Adipocyte (in vitro differentiated cells): ENCODE measurements at regions not wholly inside any gene's neighbourhood (a gene's known extent, or its start where the extent isn't known, plus 50 kb on each side); places are given as distances from the start of the nearest gene placed in this dataset.
A peak's percentile ranks its signal among the peaks of the same experiment; 100 is the strongest.
"Not testable (repeated sequence)": the region's sequence is repeated elsewhere in the genome, so short reads cannot be mapped to it uniquely, and the experiment has no call there.

Experiments
- DNase-seq: peaks from one replicate; pipeline ENCODE4 v3.0.0-alpha.2; 2015; ENCODE audit warnings: low read depth
- H3K27me3 ChIP-seq: replicated peaks from 2 replicates; pipeline ENCODE4 v1.7.0; 2013; ENCODE audit warnings: mild to moderate bottlenecking, low read length, moderate library complexity; ENCODE audit not compliant: control insufficient read depth, insufficient read depth
- H3K36me3 ChIP-seq: 2 replicates; pipeline ENCODE4 v1.7.0; 2013; ENCODE audit warnings: low read length, mild to moderate bottlenecking, moderate library complexity; ENCODE audit not compliant: control insufficient read depth, insufficient read depth, severe bottlenecking
- H3K4me1 ChIP-seq: 2 replicates; pipeline ENCODE4 v1.7.0; 2013; ENCODE audit warnings: mild to moderate bottlenecking, low read length, moderate library complexity; ENCODE audit not compliant: control insufficient read depth, insufficient read depth
- H3K4me3 ChIP-seq: 2 replicates; pipeline ENCODE4 v1.7.0; 2013; ENCODE audit warnings: mild to moderate bottlenecking, low read length, moderate library complexity
- H3K9ac ChIP-seq: 2 replicates; pipeline ENCODE4 v1.7.0; 2013; ENCODE audit warnings: mild to moderate bottlenecking, low read length, moderate library complexity
- H3K9me3 ChIP-seq: 2 replicates; pipeline ENCODE4 v1.7.0; 2013; ENCODE audit warnings: mild to moderate bottlenecking, low read length, moderate library complexity; ENCODE audit not compliant: control insufficient read depth

DNA sequence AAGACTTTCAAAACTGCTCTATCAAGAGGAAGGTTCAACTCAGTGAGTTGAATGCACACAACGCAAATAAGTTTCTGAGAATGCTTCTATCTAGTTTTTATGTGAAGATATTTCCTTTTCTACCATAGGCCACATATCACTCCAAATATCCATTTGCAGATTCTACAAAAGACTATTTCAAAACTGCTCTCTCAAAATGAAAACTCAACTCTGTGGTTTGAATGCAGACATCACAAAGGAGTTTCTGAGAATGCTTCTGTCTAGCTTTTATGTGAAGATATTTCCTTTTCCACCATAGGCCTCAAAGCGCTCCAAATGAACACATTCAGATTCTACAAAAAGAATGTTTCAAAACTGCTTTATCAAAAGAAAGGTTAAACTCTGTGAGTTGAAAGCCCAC is 1093.1 kb upstream of the DEFB115 start:
- H3K4me1 ChIP-seq, H3K36me3 ChIP-seq, H3K4me3 ChIP-seq, DNase-seq, H3K9me3 ChIP-seq, H3K9ac ChIP-seq, H3K27me3 ChIP-seq: not testable (repeated sequence)

DNA sequence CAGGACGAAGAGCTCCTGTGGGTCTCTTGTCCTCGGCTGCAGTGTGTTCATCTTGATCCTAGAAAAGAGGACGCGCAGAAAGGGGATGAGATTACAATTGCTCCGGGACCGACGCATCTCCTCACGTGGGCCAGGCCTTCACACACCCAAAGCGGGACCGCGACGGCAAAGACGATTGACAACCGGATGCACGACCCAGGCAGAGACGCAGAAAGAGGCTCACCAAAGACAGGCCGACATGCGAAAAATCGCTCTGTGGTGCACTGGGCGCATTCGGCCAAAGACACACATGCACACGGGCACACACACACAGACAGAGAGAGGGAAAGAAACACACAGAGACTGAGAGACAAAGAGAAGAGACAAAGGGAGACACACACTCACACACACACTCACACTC is 1089.9 kb upstream of the DEFB115 start:
- H3K9me3 ChIP-seq = no peaks in the 10 kb centered on the region
- H3K9ac ChIP-seq = no peak overlapping the region
- no peaks in the 10 kb centered on the region for H3K4me1 ChIP-seq
- no peaks in the 10 kb centered on the region for H3K27me3 ChIP-seq
- H3K36me3 ChIP-seq = no peaks in the 10 kb centered on the region
- no peak for DNase-seq
- H3K4me3 ChIP-seq = no peak overlapping the region

DNA sequence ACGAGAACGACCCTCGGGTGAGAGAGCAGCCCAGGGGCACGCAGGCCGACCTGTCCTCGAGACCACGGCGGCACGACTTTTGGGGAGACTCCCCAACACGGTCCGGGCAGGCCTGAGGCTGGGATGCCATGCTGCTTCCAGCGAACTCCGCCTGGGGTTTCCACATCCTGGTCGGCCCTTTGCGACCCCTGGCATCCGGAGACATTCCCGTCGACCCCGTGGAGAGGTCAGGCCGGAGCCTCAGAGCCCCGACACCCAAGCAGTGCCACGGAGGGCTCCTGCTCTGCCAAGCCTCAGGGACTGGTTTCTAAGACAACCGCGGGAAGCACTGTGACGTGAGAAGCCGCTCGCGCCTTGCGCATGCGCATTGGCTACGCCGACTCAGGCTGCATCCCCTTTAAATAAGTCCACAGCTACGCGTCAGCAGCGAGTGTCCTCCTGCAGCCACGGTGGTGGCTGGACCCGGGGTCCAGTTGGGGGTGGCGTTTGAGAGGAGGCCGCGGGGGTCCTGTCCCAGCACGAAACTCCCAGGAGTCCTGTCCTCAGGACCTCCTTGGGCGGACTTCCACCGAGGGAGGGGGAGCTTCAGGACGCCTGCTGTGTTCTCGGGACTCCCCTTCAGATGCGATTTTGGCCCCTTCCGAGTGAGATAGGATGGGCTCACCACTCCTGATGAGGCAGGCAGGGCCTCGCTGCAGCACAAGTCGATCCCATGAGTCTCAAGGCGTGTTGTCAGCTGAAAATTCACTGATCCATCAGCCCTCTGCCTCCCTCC is 1089.3 kb upstream of the DEFB115 start:
- no peaks in the 10 kb centered on the region for H3K36me3 ChIP-seq
- no peak for DNase-seq

DNA sequence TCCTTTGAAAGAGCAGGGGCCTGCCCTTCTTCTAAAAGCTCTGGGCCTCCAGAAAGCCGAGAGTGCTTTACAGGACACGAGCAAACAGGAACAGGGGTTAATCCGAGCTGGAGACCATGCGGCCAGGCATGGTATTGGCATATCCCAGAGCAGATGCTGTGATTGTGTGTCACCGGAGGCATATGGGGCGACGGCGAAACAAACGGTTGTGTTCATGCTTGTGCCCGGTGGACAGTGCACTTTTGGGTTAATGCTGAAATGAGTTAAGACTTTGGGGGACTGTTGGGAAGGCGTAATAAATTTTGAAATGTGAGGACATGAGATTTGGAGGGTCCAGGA is 1088.7 kb upstream of the DEFB115 start:
- Histone ChIP-seq H3K9ac (no peak overlapping the region), H3K27me3 (no peaks in the 10 kb centered on the region), H3K9me3 (no peaks in the 10 kb centered on the region), H3K36me3 (no peaks in the 10 kb centered on the region), H3K4me3 (no peak overlapping the region), H3K4me1 (no peaks in the 10 kb centered on the region)
- DNase-seq = no peak

More for the DNA sequence above, 1089.3 kb upstream of the DEFB115 start:
- Histone ChIP-seq H3K4me3 (no peak overlapping the region), H3K9me3 (no peaks in the 10 kb centered on the region), H3K9ac (no peak overlapping the region), H3K27me3 (no peaks in the 10 kb centered on the region), H3K4me1 (no peaks in the 10 kb centered on the region)

DNA sequence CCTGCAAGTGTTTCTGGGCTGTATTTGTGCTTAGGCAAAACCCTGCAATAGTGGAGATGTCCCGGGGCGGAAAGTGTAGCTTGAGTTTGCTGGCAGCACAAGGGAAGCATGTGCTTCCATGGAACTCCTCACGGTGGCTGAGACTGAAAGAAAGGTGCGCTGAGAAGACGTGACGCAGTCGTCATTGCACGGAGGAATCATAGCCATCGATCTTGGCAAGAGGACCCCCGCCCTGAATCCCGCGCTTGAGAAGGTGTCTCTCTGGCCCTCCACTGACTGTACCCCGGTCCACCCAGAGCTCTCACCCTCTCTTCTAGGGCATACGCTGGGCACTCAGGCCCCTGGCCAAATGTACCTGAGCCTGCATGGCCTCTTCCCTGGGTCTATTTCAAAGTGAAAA is 1081.8 kb upstream of the DEFB115 start:
- Histone ChIP-seq H3K4me3 (no peak overlapping the region), H3K27me3 (no peaks in the 10 kb centered on the region), H3K4me1 (no peaks in the 10 kb centered on the region), H3K9me3 (no peaks in the 10 kb centered on the region), H3K9ac (no peak overlapping the region), H3K36me3 (no peaks in the 10 kb centered on the region)
- DNase-seq = no peak

DNA sequence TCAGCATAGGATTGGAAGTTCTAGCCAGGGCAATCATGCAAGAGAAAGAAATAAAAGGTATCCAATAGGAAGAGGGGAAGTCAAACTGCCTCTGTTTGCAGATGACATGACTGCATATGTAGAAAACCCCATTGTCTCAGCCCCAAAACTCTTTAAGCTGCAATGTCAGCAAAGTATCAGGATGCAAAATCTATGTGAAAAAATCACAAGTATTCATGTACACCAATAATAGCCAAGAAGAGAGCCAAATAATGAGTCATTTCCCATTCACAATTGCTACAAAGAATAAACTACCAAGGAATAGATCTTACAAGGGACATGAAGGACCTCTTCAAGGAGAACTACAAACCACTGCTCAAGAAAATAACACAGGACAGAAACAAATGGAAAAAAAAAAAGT is 1074.3 kb upstream of the DEFB115 start:
- H3K9me3 ChIP-seq = not testable (repeated sequence)

DNA sequence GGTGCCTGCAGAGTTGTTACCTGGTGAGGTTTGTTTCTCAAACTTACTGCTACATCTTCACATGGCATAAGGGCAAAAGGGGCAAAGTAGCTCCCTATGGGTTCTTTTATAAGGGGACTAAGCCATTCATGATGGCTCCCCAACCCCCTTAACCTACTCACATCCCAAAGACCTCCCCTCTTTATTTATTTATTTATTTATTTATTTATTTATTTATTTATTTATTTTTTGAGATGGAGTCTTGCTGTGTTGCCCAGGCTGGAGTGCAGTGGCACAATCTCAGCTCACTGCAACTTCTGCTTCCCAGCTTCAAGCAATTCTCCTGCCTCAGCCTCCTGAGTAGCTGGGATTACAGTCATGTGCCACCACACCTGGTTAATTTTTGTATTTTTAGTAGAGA is 1065.7 kb upstream of the DEFB115 start:
- not testable (repeated sequence) for H3K27me3 ChIP-seq, H3K9me3 ChIP-seq, H3K4me3 ChIP-seq, DNase-seq, H3K36me3 ChIP-seq, H3K4me1 ChIP-seq, H3K9ac ChIP-seq

More for the DNA sequence above, 1074.3 kb upstream of the DEFB115 start:
- H3K4me1 ChIP-seq, H3K9ac ChIP-seq, H3K36me3 ChIP-seq, DNase-seq, H3K4me3 ChIP-seq, H3K27me3 ChIP-seq: not testable (repeated sequence)

DNA sequence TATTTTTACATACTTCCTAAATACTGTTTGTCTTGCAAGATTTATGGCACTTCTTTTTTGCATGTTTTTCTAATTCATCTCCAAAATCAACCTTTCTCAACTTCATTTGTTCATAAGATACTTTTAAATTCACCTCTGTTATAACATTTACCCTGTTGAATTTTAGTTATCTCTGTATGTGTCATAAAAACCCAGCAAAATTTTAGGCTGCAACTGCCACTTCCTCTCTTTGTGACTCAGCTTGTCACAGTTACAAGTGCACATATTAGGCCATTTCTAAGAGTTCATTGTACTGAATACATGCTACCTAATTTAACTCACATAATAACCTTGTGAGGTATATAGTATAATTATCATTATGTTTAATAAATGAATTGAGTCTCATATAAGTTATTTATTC is 1023.0 kb upstream of the DEFB115 start:
- not testable (repeated sequence) for H3K4me1 ChIP-seq, H3K9me3 ChIP-seq, H3K27me3 ChIP-seq, DNase-seq, H3K4me3 ChIP-seq, H3K9ac ChIP-seq, H3K36me3 ChIP-seq

DNA sequence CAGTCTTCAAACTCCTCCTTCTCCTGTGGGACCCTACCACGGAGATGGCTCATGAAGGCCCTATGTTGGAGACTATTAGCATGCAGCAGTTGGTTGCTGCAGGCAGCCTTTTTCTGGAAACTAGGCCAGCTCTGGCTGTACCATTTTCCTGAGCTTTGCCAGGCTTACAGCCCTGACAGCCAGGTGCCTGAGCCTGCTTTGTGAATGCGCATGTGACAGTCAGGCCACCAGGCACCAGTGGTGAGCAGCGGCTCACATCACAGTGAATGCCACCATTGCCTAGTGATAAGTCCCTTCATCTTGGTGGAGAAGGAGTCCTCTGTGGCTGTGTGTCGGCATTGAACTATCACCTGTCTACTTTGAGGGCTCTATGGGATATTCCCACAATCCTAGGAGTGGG is 982.4 kb upstream of the DEFB115 start:
- not testable (repeated sequence) for DNase-seq, H3K4me3 ChIP-seq, H3K9me3 ChIP-seq, H3K9ac ChIP-seq, H3K27me3 ChIP-seq, H3K4me1 ChIP-seq, H3K36me3 ChIP-seq

DNA sequence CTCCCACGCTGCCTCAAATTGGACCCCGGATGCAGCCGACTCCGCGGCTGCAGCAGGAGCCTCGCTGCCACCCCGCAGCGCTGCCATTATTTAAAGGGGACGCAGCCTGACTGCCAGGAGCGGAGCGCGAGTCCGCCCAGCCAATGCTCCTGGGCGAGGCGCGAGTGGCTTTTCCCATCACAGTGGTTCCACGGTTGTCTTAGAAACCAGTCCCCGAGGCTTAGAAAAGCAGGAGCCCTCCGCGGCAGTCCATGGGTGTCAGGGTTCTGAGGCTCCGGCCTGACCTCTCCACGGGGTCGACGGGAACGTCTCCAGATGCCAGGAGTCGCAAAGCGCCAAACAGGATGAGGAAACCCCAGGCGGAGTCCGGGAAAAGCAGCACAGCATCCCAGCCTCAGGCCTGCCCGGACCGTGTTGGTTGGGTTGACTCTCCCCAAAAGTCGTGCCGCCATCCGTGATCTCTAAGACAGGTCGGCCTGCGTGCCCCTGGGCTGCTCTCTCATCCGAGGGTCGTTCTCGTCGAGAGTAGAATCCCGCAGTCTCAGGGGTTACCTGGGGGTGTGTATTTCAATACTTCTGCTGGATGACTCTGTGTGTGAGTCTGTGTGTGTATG is 975.8 kb upstream of the DEFB115 start:
- H3K9ac ChIP-seq = no peak overlapping the region
- H3K9me3 ChIP-seq = no peaks in the 10 kb centered on the region
- no peak for DNase-seq
- no peaks in the 10 kb centered on the region for H3K4me1 ChIP-seq
- no peaks in the 10 kb centered on the region for H3K36me3 ChIP-seq
- H3K4me3 ChIP-seq = no peak overlapping the region
- H3K27me3 ChIP-seq = no peaks in the 10 kb centered on the region

DNA sequence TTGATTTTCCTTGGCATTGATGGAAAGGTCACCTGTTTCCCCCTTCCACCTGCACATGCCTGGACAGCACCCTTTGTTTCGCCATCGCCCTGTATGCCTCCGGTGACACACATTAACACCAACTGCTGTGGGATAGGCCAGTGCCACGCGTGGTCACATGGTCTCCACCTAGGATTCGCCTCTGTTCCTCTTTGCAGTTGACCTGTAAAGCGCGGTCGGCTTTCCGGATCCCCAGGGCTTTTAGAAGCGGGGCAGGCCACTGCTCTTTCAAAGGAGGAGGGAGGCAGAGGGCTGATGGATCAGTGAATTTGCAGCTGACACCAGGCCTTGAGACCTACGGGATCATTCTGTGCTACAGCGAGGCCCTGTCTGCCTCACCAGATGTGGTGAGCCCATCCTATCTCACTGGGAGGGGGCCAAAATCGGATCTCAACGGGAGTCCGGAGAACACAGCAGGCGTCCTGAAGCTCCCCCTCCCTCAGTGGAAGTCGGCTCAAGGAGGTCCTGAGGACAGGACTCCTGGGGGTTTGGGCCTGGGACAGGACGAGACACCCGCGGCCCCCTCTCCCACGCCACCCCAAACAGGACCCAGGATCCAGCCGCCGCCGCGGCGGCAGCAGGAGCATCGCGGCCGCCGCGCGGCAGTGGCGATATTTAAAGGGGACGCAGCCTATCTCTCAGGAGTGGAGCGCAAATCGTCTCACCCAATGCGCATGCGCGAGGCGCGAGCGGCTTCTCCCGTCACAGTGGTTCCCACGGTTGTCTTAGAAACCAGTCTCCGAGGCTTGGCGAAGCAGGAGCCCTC is 973.8 kb upstream of the DEFB115 start:
- not testable (repeated sequence) for H3K4me1 ChIP-seq, H3K27me3 ChIP-seq, H3K9me3 ChIP-seq, H3K36me3 ChIP-seq
- peak overlapping the region; percentile 54 for H3K9ac ChIP-seq
- peak overlapping the region; percentile 66 for H3K4me3 ChIP-seq
- DNase-seq = peak; percentile 0
